ENCODE measurements at regions not wholly inside any gene's neighbourhood (a gene's known extent, or its start where the extent isn't known, plus 50 kb on each side); places are given as distances from the start of the nearest gene placed in this dataset.

DNA sequence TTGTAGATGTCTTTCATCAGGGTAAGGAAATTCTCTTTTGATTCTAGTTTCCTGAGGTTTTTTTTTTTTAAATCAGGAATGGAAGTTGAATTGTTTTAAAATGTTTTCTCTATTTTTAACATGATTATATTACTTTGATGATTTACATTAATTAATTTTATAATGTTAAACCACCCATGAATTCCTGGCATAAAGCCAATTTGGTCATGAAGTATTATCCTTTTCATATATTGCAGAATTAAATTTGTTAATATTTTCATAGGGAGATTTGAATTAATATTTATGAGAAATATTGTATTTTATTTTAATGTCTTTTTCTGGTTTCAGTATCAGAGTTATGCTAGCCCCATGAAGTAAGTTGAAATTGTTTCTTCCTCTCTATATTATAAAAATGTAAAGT is 144.6 kb downstream of the MAIP1 start:
- TF ChIP-seq CTCF (IDR thresholded peaks at IDR 0.05) (no peak), POLR2A (IDR thresholded peaks at IDR 0.05) (no peak)
